GM06990 (cell line): ENCODE measurements at regions not wholly inside any gene's neighbourhood (a gene's known extent, or its start where the extent isn't known, plus 50 kb on each side); places are given as distances from the start of the nearest gene placed in this dataset.
"Not testable (repeated sequence)": the region's sequence is repeated elsewhere in the genome, so short reads cannot be mapped to it uniquely, and the experiment has no call there.

ENCODE experiments used
- DNase-seq: peaks from one replicate; pipeline ENCODE4 v3.0.0-alpha.2; 2011; ENCODE audit not compliant: insufficient read length; ENCODE audit errors: extremely low read depth
- H3K27me3 ChIP-seq: replicated peaks from 2 replicates; pipeline ENCODE4 v1.6.0; 2011; ENCODE audit warnings: low read length; ENCODE audit not compliant: control insufficient read depth, insufficient read depth
- H3K36me3 ChIP-seq: 2 replicates; pipeline ENCODE4 v1.5.1; 2011; ENCODE audit warnings: low read length; ENCODE audit not compliant: control insufficient read depth, insufficient read depth
- H3K4me3 ChIP-seq: replicated peaks from 2 replicates; pipeline ENCODE4 v1.5.1; 2011; ENCODE audit warnings: low read depth, mild to moderate bottlenecking, control low read depth, low read length
- TF ChIP-seq, protein P1 (sequence below): IDR thresholded peaks from 2 replicates; pipeline ENCODE4 v1.5.1; 2011; ENCODE audit warnings: low read length, control low read depth, mild to moderate bottlenecking, inconsistent platforms; ENCODE audit not compliant: insufficient read depth, poor library complexity, severe bottlenecking

DNA sequence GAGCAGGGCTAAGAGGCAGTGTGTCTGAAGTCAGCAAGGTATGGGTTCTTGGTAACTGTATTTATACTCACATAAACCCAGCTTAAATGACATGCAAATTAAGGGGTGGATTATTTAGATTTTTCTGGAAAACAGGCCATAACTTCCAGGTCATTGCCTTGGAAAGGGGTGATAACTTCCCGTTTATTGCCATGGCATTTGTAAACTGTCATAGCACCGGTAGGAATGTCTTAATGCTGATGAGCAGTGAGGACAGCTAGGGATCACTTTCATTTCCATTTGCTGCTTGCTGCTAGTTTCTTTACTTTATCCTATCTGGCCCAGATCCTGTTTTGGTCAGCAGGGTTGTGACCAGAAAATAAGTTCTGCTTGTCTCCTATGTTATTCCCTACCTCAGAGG lies 1336.7 kb downstream of the CDH11 start:
- TF ChIP-seq, protein P1, sequence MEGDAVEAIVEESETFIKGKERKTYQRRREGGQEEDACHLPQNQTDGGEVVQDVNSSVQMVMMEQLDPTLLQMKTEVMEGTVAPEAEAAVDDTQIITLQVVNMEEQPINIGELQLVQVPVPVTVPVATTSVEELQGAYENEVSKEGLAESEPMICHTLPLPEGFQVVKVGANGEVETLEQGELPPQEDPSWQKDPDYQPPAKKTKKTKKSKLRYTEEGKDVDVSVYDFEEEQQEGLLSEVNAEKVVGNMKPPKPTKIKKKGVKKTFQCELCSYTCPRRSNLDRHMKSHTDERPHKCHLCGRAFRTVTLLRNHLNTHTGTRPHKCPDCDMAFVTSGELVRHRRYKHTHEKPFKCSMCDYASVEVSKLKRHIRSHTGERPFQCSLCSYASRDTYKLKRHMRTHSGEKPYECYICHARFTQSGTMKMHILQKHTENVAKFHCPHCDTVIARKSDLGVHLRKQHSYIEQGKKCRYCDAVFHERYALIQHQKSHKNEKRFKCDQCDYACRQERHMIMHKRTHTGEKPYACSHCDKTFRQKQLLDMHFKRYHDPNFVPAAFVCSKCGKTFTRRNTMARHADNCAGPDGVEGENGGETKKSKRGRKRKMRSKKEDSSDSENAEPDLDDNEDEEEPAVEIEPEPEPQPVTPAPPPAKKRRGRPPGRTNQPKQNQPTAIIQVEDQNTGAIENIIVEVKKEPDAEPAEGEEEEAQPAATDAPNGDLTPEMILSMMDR, result no peak
- Histone ChIP-seq H3K27me3 (no peaks in the 10 kb centered on the region), H3K4me3 (no peak overlapping the region), H3K36me3 (no peaks in the 10 kb centered on the region)
- no peak for DNase-seq

DNA sequence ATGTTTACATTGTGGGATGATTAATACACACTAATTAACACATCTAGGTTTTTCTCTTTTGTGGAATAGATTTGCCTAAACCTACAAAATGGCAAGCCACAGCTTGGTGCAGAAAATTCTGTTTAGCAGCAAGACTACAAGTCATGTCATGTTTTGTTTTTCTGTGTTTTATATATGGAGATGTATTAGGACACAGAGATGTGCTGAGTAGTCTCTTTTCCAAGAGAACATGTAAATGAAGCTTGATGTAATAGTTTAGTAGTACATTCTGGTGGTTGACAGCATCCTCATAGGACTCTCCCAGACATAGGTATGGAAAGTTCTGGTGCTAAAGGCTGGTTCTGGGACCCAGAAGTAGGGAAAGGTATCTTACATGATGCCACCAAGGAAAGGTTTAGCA lies 1345.4 kb downstream of the CDH11 start:
- TF ChIP-seq, protein P1, result no peak
- Histone ChIP-seq H3K4me3 (no peak overlapping the region), H3K36me3 (no peaks in the 10 kb centered on the region), H3K27me3 (no peaks in the 10 kb centered on the region)
- DNase-seq, result no peak

DNA sequence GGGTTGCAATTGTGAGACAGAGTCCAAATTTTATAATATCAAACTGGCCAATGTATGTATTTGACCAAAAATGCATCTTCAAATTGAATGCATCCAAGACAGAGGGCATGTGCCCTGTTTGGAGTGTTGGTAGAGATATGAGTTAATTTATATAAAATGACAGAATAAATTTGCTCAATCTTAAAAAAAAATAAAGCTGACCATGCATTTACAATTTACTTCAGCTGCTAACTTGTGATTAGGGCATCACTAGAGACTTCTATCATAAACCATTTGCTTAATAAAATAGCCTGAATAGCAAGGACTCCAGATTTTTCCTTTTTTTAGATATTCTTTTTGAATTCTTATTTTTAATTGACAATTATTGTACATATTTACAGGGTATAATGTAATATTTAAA lies 1345.8 kb downstream of the CDH11 start:
- TF ChIP-seq, protein P1, result no peak
- no peaks in the 10 kb centered on the region for H3K27me3 ChIP-seq
- no peak for DNase-seq

DNA sequence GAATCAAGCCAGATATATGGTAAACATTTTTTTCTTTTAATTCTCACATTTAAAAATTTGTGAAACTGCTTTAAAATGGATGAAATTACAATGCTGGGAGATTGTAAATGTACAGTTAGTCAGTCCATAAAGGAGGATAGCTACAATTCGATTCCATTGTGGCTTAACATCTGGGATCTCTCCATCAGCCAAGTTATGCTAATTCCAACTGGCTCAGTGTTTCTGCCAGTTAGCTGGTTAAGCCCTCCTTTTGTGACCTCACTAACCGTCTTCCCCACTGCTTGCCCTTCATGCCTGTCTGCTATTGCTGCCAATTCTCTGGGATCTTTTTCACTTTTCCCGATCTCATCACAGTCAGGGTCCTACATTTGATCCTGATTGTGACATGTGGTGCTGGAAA lies 1347.6 kb downstream of the CDH11 start:
- H3K4me3 ChIP-seq, result no peak overlapping the region
- H3K27me3 ChIP-seq, result no peaks in the 10 kb centered on the region
- TF ChIP-seq, protein P1, result no peak
- no peaks in the 10 kb centered on the region for H3K36me3 ChIP-seq
- no peak for DNase-seq

More for the DNA sequence above, 1345.8 kb downstream of the CDH11 start:
- no peak overlapping the region for H3K4me3 ChIP-seq
- H3K36me3 ChIP-seq, result no peaks in the 10 kb centered on the region

DNA sequence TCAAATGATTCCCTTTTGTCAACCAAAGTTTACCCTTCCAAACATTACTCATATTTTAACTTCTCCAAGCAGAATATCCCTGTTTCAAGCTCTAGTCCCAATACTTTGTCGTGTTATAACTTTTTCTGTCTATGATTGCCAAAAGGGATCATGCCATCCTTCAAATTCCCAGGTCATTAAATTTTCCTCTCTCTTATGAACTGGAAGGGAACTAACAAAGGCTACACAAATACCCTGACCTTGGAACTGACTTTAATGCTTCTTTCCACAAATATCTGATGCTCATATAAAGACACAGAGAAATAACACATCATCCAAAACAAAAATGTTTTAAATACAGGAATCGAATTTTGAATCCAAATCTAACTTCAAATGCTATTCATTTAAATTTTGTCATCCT lies 1352.7 kb downstream of the CDH11 start:
- Histone ChIP-seq H3K36me3 (no peaks in the 10 kb centered on the region), H3K4me3 (no peak overlapping the region), H3K27me3 (no peaks in the 10 kb centered on the region)
- no peak for DNase-seq
- TF ChIP-seq, protein P1, result no peak

DNA sequence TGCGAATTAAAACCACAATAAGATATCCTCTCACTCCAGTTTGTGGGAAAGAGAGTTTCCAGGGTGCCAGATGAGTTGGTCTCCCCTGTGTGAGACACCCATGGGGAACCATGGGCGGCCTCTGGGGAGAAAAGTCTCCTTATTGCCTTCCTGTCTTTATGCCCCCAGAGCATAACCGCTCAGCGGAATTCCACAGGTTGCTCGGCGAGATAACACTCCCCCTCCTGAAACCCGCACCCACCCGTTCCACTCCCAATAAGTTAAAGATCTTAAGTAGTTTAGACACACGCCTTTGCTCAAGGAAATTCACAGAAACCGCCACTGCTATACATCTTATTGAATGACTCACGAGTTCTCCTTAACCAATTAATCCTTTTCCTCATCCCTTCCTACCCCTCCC lies 1361.6 kb downstream of the CDH11 start:
- H3K27me3 ChIP-seq, H3K4me3 ChIP-seq, H3K36me3 ChIP-seq, DNase-seq: not testable (repeated sequence)
